ENCODE measurements at regions not wholly inside any gene's neighbourhood (a gene's known extent, or its start where the extent isn't known, plus 50 kb on each side); places are given as distances from the start of the nearest gene placed in this dataset.

DNA sequence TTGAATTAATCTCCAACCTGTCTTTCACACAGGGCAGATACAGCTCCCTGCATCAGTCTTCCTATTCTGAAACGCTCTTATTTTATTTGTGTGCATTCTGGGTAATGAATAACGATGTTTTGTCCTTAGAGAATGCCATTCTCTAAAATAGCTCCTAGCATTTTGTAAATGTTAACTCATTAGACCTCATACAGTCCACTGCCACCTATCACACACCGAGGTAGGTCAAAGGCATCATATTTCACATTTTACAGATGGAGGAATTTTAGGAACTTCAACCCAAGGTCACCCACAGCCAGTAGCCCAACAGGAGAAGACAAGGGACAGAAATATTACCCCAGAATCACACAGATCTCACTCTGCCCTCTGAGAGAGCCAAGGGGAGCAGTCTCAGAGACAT lies 455.4 kb upstream of the GYPC start:
- POLR2A ChIA-PET = no interaction called here
- peaks cover 58% of the 10 kb centered on the region for H3K36me3 Mint-ChIP-seq
- CTCF ChIA-PET = no interaction called here
- H3K27ac Mint-ChIP-seq = no peak overlapping the region
- H3K9me3 Mint-ChIP-seq = peaks cover 79% of the 10 kb centered on the region
- 0 out of 2 replicates have a peak, but pooled peaks cover 2% of the 10 kb centered on the region for H3K4me1 Mint-ChIP-seq
- no peak overlapping the region for H3K4me3 Mint-ChIP-seq
- TF ChIP-seq, protein P1, sequence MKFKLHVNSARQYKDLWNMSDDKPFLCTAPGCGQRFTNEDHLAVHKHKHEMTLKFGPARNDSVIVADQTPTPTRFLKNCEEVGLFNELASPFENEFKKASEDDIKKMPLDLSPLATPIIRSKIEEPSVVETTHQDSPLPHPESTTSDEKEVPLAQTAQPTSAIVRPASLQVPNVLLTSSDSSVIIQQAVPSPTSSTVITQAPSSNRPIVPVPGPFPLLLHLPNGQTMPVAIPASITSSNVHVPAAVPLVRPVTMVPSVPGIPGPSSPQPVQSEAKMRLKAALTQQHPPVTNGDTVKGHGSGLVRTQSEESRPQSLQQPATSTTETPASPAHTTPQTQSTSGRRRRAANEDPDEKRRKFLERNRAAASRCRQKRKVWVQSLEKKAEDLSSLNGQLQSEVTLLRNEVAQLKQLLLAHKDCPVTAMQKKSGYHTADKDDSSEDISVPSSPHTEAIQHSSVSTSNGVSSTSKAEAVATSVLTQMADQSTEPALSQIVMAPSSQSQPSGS (CRISPR knock-in tag; IDR thresholded peaks at IDR 0.05; ENCODE audit: borderline replicate concordance, low read depth) = no peak
- TF ChIP-seq, protein P2, sequence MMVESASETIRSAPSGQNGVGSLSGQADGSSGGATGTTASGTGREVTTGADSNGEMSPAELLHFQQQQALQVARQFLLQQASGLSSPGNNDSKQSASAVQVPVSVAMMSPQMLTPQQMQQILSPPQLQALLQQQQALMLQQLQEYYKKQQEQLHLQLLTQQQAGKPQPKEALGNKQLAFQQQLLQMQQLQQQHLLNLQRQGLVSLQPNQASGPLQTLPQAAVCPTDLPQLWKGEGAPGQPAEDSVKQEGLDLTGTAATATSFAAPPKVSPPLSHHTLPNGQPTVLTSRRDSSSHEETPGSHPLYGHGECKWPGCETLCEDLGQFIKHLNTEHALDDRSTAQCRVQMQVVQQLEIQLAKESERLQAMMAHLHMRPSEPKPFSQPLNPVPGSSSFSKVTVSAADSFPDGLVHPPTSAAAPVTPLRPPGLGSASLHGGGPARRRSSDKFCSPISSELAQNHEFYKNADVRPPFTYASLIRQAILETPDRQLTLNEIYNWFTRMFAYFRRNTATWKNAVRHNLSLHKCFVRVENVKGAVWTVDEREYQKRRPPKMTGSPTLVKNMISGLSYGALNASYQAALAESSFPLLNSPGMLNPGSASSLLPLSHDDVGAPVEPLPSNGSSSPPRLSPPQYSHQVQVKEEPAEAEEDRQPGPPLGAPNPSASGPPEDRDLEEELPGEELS (CRISPR knock-in tag; IDR thresholded peaks at IDR 0.05) = no peak
- TF ChIP-seq ATF1 (CRISPR knock-in tag; IDR thresholded peaks at IDR 0.05) (no peak), GRHL2 (CRISPR knock-in tag; IDR thresholded peaks at IDR 0.05; ENCODE audit: insufficient replicate concordance, severe bottlenecking) (no peak), JAZF1 (CRISPR knock-in tag; IDR thresholded peaks at IDR 0.05) (no peak), SP1 (CRISPR knock-in tag; conservative IDR thresholded peaks at IDR 0.05) (no peak), NFATC4 (CRISPR knock-in tag; IDR thresholded peaks at IDR 0.05) (no peak), ZNF423 (CRISPR knock-in tag; IDR thresholded peaks at IDR 0.05) (no peak), ZNF416 (CRISPR knock-in tag; IDR thresholded peaks at IDR 0.05) (no peak), ZNF219 (CRISPR knock-in tag; IDR thresholded peaks at IDR 0.05; ENCODE audit: borderline replicate concordance) (no peak)
- TF ChIP-seq, protein P3, sequence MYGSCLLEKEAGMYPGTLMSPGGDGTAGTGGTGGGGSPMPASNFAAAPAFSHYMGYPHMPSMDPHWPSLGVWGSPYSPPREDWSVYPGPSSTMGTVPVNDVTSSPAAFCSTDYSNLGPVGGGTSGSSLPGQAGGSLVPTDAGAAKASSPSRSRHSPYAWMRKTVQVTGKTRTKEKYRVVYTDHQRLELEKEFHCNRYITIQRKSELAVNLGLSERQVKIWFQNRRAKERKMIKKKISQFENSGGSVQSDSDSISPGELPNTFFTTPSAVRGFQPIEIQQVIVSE (CRISPR knock-in tag; IDR thresholded peaks at IDR 0.05; ENCODE audit: borderline replicate concordance) = no peak
- TF ChIP-seq, protein P4, sequence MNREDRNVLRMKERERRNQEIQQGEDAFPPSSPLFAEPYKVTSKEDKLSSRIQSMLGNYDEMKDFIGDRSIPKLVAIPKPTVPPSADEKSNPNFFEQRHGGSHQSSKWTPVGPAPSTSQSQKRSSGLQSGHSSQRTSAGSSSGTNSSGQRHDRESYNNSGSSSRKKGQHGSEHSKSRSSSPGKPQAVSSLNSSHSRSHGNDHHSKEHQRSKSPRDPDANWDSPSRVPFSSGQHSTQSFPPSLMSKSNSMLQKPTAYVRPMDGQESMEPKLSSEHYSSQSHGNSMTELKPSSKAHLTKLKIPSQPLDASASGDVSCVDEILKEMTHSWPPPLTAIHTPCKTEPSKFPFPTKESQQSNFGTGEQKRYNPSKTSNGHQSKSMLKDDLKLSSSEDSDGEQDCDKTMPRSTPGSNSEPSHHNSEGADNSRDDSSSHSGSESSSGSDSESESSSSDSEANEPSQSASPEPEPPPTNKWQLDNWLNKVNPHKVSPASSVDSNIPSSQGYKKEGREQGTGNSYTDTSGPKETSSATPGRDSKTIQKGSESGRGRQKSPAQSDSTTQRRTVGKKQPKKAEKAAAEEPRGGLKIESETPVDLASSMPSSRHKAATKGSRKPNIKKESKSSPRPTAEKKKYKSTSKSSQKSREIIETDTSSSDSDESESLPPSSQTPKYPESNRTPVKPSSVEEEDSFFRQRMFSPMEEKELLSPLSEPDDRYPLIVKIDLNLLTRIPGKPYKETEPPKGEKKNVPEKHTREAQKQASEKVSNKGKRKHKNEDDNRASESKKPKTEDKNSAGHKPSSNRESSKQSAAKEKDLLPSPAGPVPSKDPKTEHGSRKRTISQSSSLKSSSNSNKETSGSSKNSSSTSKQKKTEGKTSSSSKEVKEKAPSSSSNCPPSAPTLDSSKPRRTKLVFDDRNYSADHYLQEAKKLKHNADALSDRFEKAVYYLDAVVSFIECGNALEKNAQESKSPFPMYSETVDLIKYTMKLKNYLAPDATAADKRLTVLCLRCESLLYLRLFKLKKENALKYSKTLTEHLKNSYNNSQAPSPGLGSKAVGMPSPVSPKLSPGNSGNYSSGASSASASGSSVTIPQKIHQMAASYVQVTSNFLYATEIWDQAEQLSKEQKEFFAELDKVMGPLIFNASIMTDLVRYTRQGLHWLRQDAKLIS (CRISPR knock-in tag; IDR thresholded peaks at IDR 0.05; ENCODE audit: borderline replicate concordance) = no peak
- TF ChIP-seq, protein P5, sequence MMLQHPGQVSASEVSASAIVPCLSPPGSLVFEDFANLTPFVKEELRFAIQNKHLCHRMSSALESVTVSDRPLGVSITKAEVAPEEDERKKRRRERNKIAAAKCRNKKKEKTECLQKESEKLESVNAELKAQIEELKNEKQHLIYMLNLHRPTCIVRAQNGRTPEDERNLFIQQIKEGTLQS (CRISPR knock-in tag; conservative IDR thresholded peaks at IDR 0.05) = no peak
- TF ChIP-seq, protein P6, sequence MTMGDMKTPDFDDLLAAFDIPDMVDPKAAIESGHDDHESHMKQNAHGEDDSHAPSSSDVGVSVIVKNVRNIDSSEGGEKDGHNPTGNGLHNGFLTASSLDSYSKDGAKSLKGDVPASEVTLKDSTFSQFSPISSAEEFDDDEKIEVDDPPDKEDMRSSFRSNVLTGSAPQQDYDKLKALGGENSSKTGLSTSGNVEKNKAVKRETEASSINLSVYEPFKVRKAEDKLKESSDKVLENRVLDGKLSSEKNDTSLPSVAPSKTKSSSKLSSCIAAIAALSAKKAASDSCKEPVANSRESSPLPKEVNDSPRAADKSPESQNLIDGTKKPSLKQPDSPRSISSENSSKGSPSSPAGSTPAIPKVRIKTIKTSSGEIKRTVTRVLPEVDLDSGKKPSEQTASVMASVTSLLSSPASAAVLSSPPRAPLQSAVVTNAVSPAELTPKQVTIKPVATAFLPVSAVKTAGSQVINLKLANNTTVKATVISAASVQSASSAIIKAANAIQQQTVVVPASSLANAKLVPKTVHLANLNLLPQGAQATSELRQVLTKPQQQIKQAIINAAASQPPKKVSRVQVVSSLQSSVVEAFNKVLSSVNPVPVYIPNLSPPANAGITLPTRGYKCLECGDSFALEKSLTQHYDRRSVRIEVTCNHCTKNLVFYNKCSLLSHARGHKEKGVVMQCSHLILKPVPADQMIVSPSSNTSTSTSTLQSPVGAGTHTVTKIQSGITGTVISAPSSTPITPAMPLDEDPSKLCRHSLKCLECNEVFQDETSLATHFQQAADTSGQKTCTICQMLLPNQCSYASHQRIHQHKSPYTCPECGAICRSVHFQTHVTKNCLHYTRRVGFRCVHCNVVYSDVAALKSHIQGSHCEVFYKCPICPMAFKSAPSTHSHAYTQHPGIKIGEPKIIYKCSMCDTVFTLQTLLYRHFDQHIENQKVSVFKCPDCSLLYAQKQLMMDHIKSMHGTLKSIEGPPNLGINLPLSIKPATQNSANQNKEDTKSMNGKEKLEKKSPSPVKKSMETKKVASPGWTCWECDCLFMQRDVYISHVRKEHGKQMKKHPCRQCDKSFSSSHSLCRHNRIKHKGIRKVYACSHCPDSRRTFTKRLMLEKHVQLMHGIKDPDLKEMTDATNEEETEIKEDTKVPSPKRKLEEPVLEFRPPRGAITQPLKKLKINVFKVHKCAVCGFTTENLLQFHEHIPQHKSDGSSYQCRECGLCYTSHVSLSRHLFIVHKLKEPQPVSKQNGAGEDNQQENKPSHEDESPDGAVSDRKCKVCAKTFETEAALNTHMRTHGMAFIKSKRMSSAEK (CRISPR knock-in tag; IDR thresholded peaks at IDR 0.05; ENCODE audit: borderline replicate concordance) = no peak
- TF ChIP-seq, protein P7, sequence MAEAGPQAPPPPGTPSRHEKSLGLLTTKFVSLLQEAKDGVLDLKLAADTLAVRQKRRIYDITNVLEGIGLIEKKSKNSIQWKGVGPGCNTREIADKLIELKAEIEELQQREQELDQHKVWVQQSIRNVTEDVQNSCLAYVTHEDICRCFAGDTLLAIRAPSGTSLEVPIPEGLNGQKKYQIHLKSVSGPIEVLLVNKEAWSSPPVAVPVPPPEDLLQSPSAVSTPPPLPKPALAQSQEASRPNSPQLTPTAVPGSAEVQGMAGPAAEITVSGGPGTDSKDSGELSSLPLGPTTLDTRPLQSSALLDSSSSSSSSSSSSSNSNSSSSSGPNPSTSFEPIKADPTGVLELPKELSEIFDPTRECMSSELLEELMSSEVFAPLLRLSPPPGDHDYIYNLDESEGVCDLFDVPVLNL (CRISPR knock-in tag; IDR thresholded peaks at IDR 0.05; ENCODE audit: borderline replicate concordance, low read depth) = no peak
- TF ChIP-seq, protein P8, sequence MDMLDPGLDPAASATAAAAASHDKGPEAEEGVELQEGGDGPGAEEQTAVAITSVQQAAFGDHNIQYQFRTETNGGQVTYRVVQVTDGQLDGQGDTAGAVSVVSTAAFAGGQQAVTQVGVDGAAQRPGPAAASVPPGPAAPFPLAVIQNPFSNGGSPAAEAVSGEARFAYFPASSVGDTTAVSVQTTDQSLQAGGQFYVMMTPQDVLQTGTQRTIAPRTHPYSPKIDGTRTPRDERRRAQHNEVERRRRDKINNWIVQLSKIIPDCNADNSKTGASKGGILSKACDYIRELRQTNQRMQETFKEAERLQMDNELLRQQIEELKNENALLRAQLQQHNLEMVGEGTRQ (CRISPR knock-in tag; IDR thresholded peaks at IDR 0.05) = no peak
- TF ChIP-seq, protein P9, sequence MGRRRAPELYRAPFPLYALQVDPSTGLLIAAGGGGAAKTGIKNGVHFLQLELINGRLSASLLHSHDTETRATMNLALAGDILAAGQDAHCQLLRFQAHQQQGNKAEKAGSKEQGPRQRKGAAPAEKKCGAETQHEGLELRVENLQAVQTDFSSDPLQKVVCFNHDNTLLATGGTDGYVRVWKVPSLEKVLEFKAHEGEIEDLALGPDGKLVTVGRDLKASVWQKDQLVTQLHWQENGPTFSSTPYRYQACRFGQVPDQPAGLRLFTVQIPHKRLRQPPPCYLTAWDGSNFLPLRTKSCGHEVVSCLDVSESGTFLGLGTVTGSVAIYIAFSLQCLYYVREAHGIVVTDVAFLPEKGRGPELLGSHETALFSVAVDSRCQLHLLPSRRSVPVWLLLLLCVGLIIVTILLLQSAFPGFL (CRISPR knock-in tag; IDR thresholded peaks at IDR 0.05; ENCODE audit: borderline replicate concordance) = no peak
- TF ChIP-seq, protein P10, sequence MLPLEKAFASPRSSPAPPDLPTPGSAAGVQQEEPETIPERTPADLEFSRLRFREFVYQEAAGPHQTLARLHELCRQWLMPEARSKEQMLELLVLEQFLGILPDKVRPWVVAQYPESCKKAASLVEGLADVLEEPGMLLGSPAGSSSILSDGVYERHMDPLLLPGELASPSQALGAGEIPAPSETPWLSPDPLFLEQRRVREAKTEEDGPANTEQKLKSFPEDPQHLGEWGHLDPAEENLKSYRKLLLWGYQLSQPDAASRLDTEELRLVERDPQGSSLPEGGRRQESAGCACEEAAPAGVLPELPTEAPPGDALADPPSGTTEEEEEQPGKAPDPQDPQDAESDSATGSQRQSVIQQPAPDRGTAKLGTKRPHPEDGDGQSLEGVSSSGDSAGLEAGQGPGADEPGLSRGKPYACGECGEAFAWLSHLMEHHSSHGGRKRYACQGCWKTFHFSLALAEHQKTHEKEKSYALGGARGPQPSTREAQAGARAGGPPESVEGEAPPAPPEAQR (CRISPR knock-in tag; IDR thresholded peaks at IDR 0.05) = no peak
- ATAC-seq = no peak
- no peak for DNase-seq (ENCODE audit: low spot score)
- peaks cover 9% of the 10 kb centered on the region for H3K27me3 Mint-ChIP-seq (ENCODE audit: low read depth)

Data from WTC11 (cell line).